Stimulated activated CD8-positive, alpha-beta memory T cell treated with anti-CD3 and anti-CD28 coated beads, Interleukin-12 subunit alpha, Interleukin-12 subunit beta, amount 100 ng/mL, for 24 hours (primary cell): ENCODE measurements at regions not wholly inside any gene's neighbourhood (a gene's known extent, or its start where the extent isn't known, plus 50 kb on each side); places are given as distances from the start of the nearest gene placed in this dataset.
"Not testable (repeated sequence)": the region's sequence is repeated elsewhere in the genome, so short reads cannot be mapped to it uniquely, and the experiment has no call there.

ENCODE experiments used
- DNase-seq: peaks from one replicate; pipeline ENCODE4 v3.0.0-alpha.2; 2020; ENCODE audit errors: extremely low read depth

GRCh38 chr15:69861331-69862171, 236.2 kb downstream of the TLE3 start:
- no peak for DNase-seq

- no peak for DNase-seq
Observed at GRCh38 chr15:69862540-69862939, 235.2 kb downstream of the TLE3 start.

GRCh38 chr15:69863446-69863845, 234.3 kb downstream of the TLE3 start:
- no peak for DNase-seq

GRCh38 chr15:69865369-69865768, 232.3 kb downstream of the TLE3 start:
- DNase-seq, result no peak

GRCh38 chr15:69868756-69869155, 229.0 kb downstream of the TLE3 start:
- no peak for DNase-seq

GRCh38 chr15:69869291-69869690, 228.4 kb downstream of the TLE3 start:
- DNase-seq, result no peak

- DNase-seq, result no peak
Observed at GRCh38 chr15:69869881-69870505, 227.7 kb downstream of the TLE3 start.

GRCh38 chr15:69871511-69872134, 226.1 kb downstream of the TLE3 start:
- no peak for DNase-seq

GRCh38 chr15:69873807-69874206, 223.9 kb downstream of the TLE3 start:
- no peak for DNase-seq

- no peak for DNase-seq
Observed at GRCh38 chr15:69874321-69874720, 223.4 kb downstream of the TLE3 start.

- no peak for DNase-seq
Observed at GRCh38 chr15:69876064-69876940, 221.4 kb downstream of the TLE3 start.

GRCh38 chr15:69879963-69880362, 217.8 kb downstream of the TLE3 start:
- DNase-seq, result not testable (repeated sequence)

- DNase-seq, result no peak
Observed at GRCh38 chr15:69880571-69881301, 217.0 kb downstream of the TLE3 start.

- no peak for DNase-seq
Observed at GRCh38 chr15:69881302-69881670, 216.4 kb downstream of the TLE3 start.

GRCh38 chr15:69881766-69882165, 216.0 kb downstream of the TLE3 start:
- DNase-seq, result no peak

- DNase-seq, result no peak
Observed at GRCh38 chr15:69883306-69883705, 214.4 kb downstream of the TLE3 start.

GRCh38 chr15:69885173-69885955, 212.4 kb downstream of the TLE3 start:
- DNase-seq, result no peak

GRCh38 chr15:69887009-69887408, 210.7 kb downstream of the TLE3 start:
- DNase-seq, result no peak

- no peak for DNase-seq
Observed at GRCh38 chr15:69887553-69887952, 210.2 kb downstream of the TLE3 start.

- DNase-seq, result no peak
Observed at GRCh38 chr15:69888406-69888805, 209.3 kb downstream of the TLE3 start.
